Prostate gland (tissue), 2 donors: ENCODE measurements at regions not wholly inside any gene's neighbourhood (a gene's known extent, or its start where the extent isn't known, plus 50 kb on each side); places are given as distances from the start of the nearest gene placed in this dataset.
"Not testable (repeated sequence)": the region's sequence is repeated elsewhere in the genome, so short reads cannot be mapped to it uniquely, and the experiment has no call there.

Experiments used
- CTCF ChIP-seq, 4 experiments: fragments of 200-600 bp in 2 of 4; fragments of 450-650 bp in 2 of 4; sonication (generic) in 2 of 4; IDR thresholded peaks; 1 replicate in 3 of 4; 2 replicates in 1 of 4; pipeline ENCODE4 v1.5.1; 2016 to 2019; ENCODE audit warnings: antibody characterized with exemption in 4 of 4, mild to moderate bottlenecking in 2 of 4, moderate library complexity in 2 of 4
- POLR2AphosphoS5 ChIP-seq: sonication (generic); formaldehyde crosslinking; IDR thresholded peaks from one replicate; pipeline ENCODE4 v1.6.1; 2017; ENCODE audit warnings: antibody characterized with exemption

GRCh38 chr17:30641428-30641827 lies 164.2 kb downstream of the GOSR1 start:
- TF ChIP-seq CTCF (IDR thresholded peaks at IDR 0.05); POLR2AphosphoS5: not testable (repeated sequence)
